H1 (cell line): ENCODE measurements at regions not wholly inside any gene's neighbourhood (a gene's known extent, or its start where the extent isn't known, plus 50 kb on each side); places are given as distances from the start of the nearest gene placed in this dataset.

ENCODE experiments used
- CTCF ChIA-PET: fragments of 300-600 bp; sonication (Branson Sonifier 250); formaldehyde crosslinking; loops from one replicate; lab custom pipeline; 2021; ENCODE audit not compliant: partially characterized antibody; lab: Charles Lee
- POLR2A ChIA-PET: fragments of 300-600 bp; sonication (Branson Sonifier 250); formaldehyde crosslinking; loops from one replicate; lab custom pipeline; 2021; ENCODE audit warnings: inconsistent platforms; ENCODE audit not compliant: partially characterized antibody; lab: Charles Lee
- DNase-seq, 2 experiments: peaks; one replicate each; pipeline versions ENCODE4 v3.0.0 to v3.0.0-alpha.2; 2010 to 2022; ENCODE audit warnings: low spot score in 2 of 2, low read depth in 1 of 2, mixed read lengths in 1 of 2
- FAIRE-seq: peaks from 2 replicates; lab custom pipeline; 2011; peaks lifted over from hg19 to GRCh38; lab: Jason Lieb, UNC
- H2AFZ ChIP-seq: 2 replicates; pipeline ENCODE4 v1.8.1; 2012; ENCODE audit warnings: low read length, inconsistent platforms
- H2AK5ac ChIP-seq: 2 replicates; pipeline ENCODE4 v1.6.1; 2013; ENCODE audit warnings: low read depth, low read length
- H2BK120ac ChIP-seq: replicated peaks from 2 replicates; pipeline ENCODE3; 2013; ENCODE audit warnings: low read depth, low read length, inconsistent platforms
- H2BK12ac ChIP-seq: 2 replicates; pipeline ENCODE4 v1.6.1; 2013; ENCODE audit warnings: low read depth, low read length
- H2BK15ac ChIP-seq: 2 replicates; pipeline ENCODE4 v1.6.1; 2013; ENCODE audit warnings: low read length
- H2BK20ac ChIP-seq: 2 replicates; pipeline ENCODE4 v1.6.1; 2013; ENCODE audit warnings: low read length
- H2BK5ac ChIP-seq: 2 replicates; pipeline ENCODE4 v1.6.1; 2013; ENCODE audit warnings: low read depth, low read length
- H3K14ac ChIP-seq: 2 replicates; pipeline ENCODE4 v1.6.1; 2013; ENCODE audit warnings: inconsistent platforms; ENCODE audit not compliant: insufficient read length
- H3K18ac ChIP-seq: 2 replicates; pipeline ENCODE4 v1.6.1; 2013; ENCODE audit warnings: low read length; ENCODE audit errors: extremely low read depth
- H3K23ac ChIP-seq: 2 replicates; pipeline ENCODE4 v1.6.1; 2013; ENCODE audit warnings: inconsistent platforms; ENCODE audit not compliant: insufficient read length
- H3K23me2 ChIP-seq: 2 replicates; pipeline ENCODE4 v1.6.1; 2013; ENCODE audit warnings: low read depth, low read length
- H3K27ac ChIP-seq: 2 replicates; pipeline ENCODE4 v1.6.1; 2011; ENCODE audit warnings: low read depth, low read length, inconsistent platforms
- H3K27me3 ChIP-seq, 4 experiments: replicated peaks in 1 of 4; 1 replicate in 1 of 4; 2 replicates in 3 of 4; pipeline versions ENCODE4 v1.6.1 to v1.8.1; 2011 to 2013; ENCODE audit warnings: low read length in 3 of 4, mild to moderate bottlenecking in 3 of 4, inconsistent platforms in 2 of 4, mixed read lengths in 2 of 4, moderate library complexity in 1 of 4; ENCODE audit not compliant: control insufficient read depth in 3 of 4, insufficient read depth in 3 of 4; ENCODE audit errors: extremely low read depth in 1 of 4
- H3K36me3 ChIP-seq, 4 experiments: 2 replicates each; pipeline versions ENCODE4 v1.6.1 to v1.8.1; 2011 to 2013; ENCODE audit warnings: mild to moderate bottlenecking in 4 of 4, low read length in 3 of 4, moderate library complexity in 2 of 4, control low read depth in 1 of 4, inconsistent platforms in 1 of 4; ENCODE audit not compliant: insufficient read depth in 4 of 4, control insufficient read depth in 2 of 4
- H3K4ac ChIP-seq: replicated peaks from 2 replicates; pipeline ENCODE3; 2013; ENCODE audit warnings: low read length, low read depth, mixed read lengths, inconsistent platforms; ENCODE audit not compliant: insufficient read length
- H3K4me1 ChIP-seq, 4 experiments: replicated peaks in 1 of 4; 1 replicate in 1 of 4; 2 replicates in 3 of 4; pipeline versions ENCODE4 v1.6.1 to v1.8.1; 2011 to 2013; ENCODE audit warnings: low read length in 3 of 4, inconsistent platforms in 2 of 4, mixed read lengths in 1 of 4; ENCODE audit not compliant: insufficient read depth in 4 of 4, control insufficient read depth in 3 of 4
- H3K4me2 ChIP-seq, 2 experiments: 2 replicates each; pipeline versions ENCODE4 v1.6.1 to v1.8.1; 2011 to 2013; ENCODE audit warnings: low read depth in 2 of 2, low read length in 2 of 2, control low read depth in 1 of 2, inconsistent platforms in 1 of 2, mild to moderate bottlenecking in 1 of 2; ENCODE audit not compliant: insufficient read depth in 1 of 2
- H3K4me3 ChIP-seq, 4 experiments: fragments of 200-600, 300-600 bp in 1 of 4; sonication (generic), shearing (Covaris generic), sonication (Bioruptor Twin) in 1 of 4; 2 replicates each; pipeline versions ENCODE4 v1.5.1 to v1.8.1; 2011 to 2016; ENCODE audit warnings: low read length in 4 of 4, low read depth in 3 of 4, control low read depth in 2 of 4, inconsistent platforms in 2 of 4, mild to moderate bottlenecking in 2 of 4, mixed read lengths in 1 of 4, moderate library complexity in 1 of 4; ENCODE audit not compliant: insufficient read depth in 2 of 4; ENCODE audit errors: extremely low read depth in 1 of 4
- H3K56ac ChIP-seq: replicated peaks from 2 replicates; pipeline ENCODE3; 2013; ENCODE audit warnings: low read depth, mild to moderate bottlenecking, mixed read lengths, low read length, inconsistent platforms; ENCODE audit not compliant: insufficient read length
- H3K79me1 ChIP-seq: 2 replicates; pipeline ENCODE4 v1.6.1; 2013; ENCODE audit warnings: low read depth, low read length, control low read depth
- H3K79me2 ChIP-seq, 2 experiments: 2 replicates each; pipeline versions ENCODE4 v1.6.1 to v1.8.1; 2012 to 2013; ENCODE audit warnings: low read length in 2 of 2, mild to moderate bottlenecking in 2 of 2, inconsistent platforms in 1 of 2; ENCODE audit not compliant: insufficient read depth in 2 of 2, control insufficient read depth in 1 of 2
- H3K9ac ChIP-seq, 4 experiments: replicated peaks in 1 of 4; 1 replicate in 1 of 4; 2 replicates in 3 of 4; pipeline versions ENCODE4 v1.6.1 to v1.8.1; 2011 to 2013; ENCODE audit warnings: low read depth in 3 of 4, low read length in 3 of 4, control low read depth in 2 of 4, mild to moderate bottlenecking in 2 of 4, moderate library complexity in 2 of 4, inconsistent platforms in 1 of 4; ENCODE audit errors: extremely low read depth in 1 of 4
- H3K9me3 ChIP-seq, 2 experiments: 2 replicates each; pipeline versions ENCODE4 v1.6.1 to v1.8.1; 2012 to 2013; ENCODE audit warnings: mild to moderate bottlenecking in 2 of 2, moderate library complexity in 2 of 2, control low read depth in 1 of 2, inconsistent platforms in 1 of 2, low read depth in 1 of 2, low read length in 1 of 2, mixed read lengths in 1 of 2; ENCODE audit not compliant: insufficient read depth in 2 of 2
- H4K20me1 ChIP-seq, 2 experiments: replicated peaks in 1 of 2; 2 replicates each; pipeline versions ENCODE3 to v1.8.1; 2011 to 2013; ENCODE audit warnings: inconsistent platforms in 2 of 2, low read length in 2 of 2, mild to moderate bottlenecking in 1 of 2; ENCODE audit not compliant: insufficient read depth in 2 of 2, control insufficient read depth in 1 of 2
- H4K5ac ChIP-seq: 2 replicates; pipeline ENCODE4 v1.6.1; 2013; ENCODE audit warnings: low read length, low read depth, mixed read lengths, inconsistent platforms; ENCODE audit not compliant: insufficient read length
- H4K8ac ChIP-seq: 2 replicates; pipeline ENCODE4 v1.8.0; 2013; ENCODE audit warnings: mild to moderate bottlenecking, moderate library complexity, low read length, inconsistent platforms; ENCODE audit not compliant: insufficient read depth; ENCODE audit errors: extremely low read depth
- H4K91ac ChIP-seq: replicated peaks from 2 replicates; pipeline ENCODE3; 2013; ENCODE audit warnings: low read length, mixed read lengths, inconsistent platforms; ENCODE audit not compliant: insufficient read length
- GTF2F1 ChIP-seq: IDR thresholded peaks from 2 replicates; pipeline ENCODE4 v1.6.1; 2012; ENCODE audit warnings: low read depth, low read length, improper control_type of control experiment, borderline replicate concordance
- RFX5 ChIP-seq: IDR thresholded peaks from 2 replicates; pipeline ENCODE4 v1.6.1; 2011; ENCODE audit warnings: low read depth, low read length, improper control_type of control experiment, borderline replicate concordance
- WGBS, 2 experiments: shearing (Covaris generic) in 1 of 2; methylation state at CpG; one replicate each; pipeline versions ENCODE4 v1.1.6 to v1.1.7; 2013 to 2015; ENCODE audit warnings: low lambda C conversion rate in 2 of 2, mixed read lengths in 2 of 2, inconsistent platforms in 1 of 2, low coverage in 1 of 2, missing lambda C conversion rate in 1 of 2; ENCODE audit not compliant: insufficient replicate concordance in 2 of 2, insufficient coverage in 1 of 2, insufficient read length in 1 of 2; ENCODE audit errors: extremely low coverage in 1 of 2, missing lambda C conversion rate in 1 of 2; 5-methylcytosine and 5-hydroxymethylcytosine counted together

DNA sequence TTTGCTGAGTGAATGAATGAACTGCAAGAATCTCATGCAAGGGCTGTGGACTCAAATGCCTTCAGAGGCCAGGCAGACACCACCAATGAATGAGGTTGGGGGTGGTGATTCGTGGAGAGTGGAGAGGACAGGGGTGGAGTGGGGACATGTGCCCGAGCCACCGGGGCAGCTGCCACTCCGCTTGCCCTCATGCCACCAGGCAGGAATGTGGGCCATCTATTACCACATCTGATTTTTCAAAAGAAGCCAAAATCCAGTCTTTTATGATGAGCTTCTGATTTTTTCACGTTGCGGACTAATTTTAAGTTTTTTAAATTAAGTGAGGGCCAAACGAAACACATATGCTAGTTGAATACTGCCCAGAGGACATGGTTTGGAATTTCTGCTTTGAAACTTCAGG, 67.1 kb upstream of the SMURF2 start:
- Histone ChIP-seq H3K9me3 (no peaks in the 10 kb centered on the region), H3K36me3 (no peaks in the 10 kb centered on the region), H4K20me1 (no peaks in the 10 kb centered on the region), H3K4me1 (no peaks in the 10 kb centered on the region), H2AK5ac (no peak overlapping the region), H4K5ac (no peak overlapping the region), H3K4me2 (no peak overlapping the region), H2AFZ (no peak overlapping the region), H3K56ac (no peak overlapping the region), H3K18ac (no peak overlapping the region), H3K23me2 (no peaks in the 10 kb centered on the region), H2BK120ac (no peak overlapping the region), H2BK12ac (no peak overlapping the region), H3K14ac (no peak overlapping the region), H3K4ac (no peak overlapping the region), H3K79me2 (no peaks in the 10 kb centered on the region), H3K23ac (no peak overlapping the region), H2BK15ac (no peak overlapping the region), H3K27ac (no peak overlapping the region), H2BK20ac (no peak overlapping the region), H3K27me3 (no peaks in the 10 kb centered on the region), H4K8ac (no peak overlapping the region), H3K79me1 (no peaks in the 10 kb centered on the region), H3K4me3 (no peak overlapping the region), H4K91ac (no peak overlapping the region), H2BK5ac (no peak overlapping the region), H3K9ac (no peak overlapping the region)
- ChIA-PET CTCF (interaction anchor here (1.1 to 2.5 kb wide), 2 partner anchors 8 to 80 kb away, joined by 3 to 6 read pairs; no protein-coding TSS in a partner anchor), POLR2A (no interaction called here)
- FAIRE-seq: no peak
- DNase-seq: no peak
- 96% methylated on average over 7 of the region's 7 CpGs; no CpG with 5 or more reads in 1 of the 2 experiments for WGBS, 2 experiments
- no peak for TF ChIP-seq GTF2F1
- TF ChIP-seq RFX5: no peak
